Prostate gland (tissue), 2 donors: ENCODE measurements at regions not wholly inside any gene's neighbourhood (a gene's known extent, or its start where the extent isn't known, plus 50 kb on each side); places are given as distances from the start of the nearest gene placed in this dataset.

Source experiments
- POLR2A ChIP-seq: fragments of 450-650 bp; IDR thresholded peaks from one replicate; pipeline ENCODE4 v1.6.1; 2016; ENCODE audit warnings: antibody characterized with exemption, mild to moderate bottlenecking
- POLR2AphosphoS5 ChIP-seq: sonication (generic); formaldehyde crosslinking; IDR thresholded peaks from one replicate; pipeline ENCODE4 v1.6.1; 2017; ENCODE audit warnings: antibody characterized with exemption
- TF ChIP-seq, protein P1 (sequence below), 4 experiments: fragments of 200-600 bp in 2 of 4; fragments of 450-650 bp in 2 of 4; sonication (generic) in 2 of 4; IDR thresholded peaks; 1 replicate in 3 of 4; 2 replicates in 1 of 4; pipeline ENCODE4 v1.5.1; 2016 to 2019; ENCODE audit warnings: antibody characterized with exemption in 4 of 4, mild to moderate bottlenecking in 2 of 4, moderate library complexity in 2 of 4

DNA sequence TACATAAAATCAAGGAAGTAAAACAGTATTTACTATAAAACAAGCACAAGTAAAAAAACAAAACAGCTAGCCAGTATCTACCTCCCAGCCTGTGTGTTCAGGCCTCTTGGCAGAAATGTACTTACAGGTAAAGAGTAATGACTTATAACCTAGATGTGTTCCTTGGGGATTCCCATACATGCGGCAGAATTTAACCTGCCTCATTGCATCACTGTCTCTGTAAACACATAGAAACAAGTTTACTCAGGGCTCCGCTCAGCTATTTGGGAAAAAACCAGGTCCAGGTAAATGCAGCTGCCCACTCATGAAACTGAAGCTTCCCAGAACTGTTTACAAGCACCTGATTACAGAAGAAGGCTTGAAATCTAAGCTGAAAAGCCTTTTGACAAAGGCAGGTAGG, 50.7 kb upstream of the SERP2 start:
- TF ChIP-seq, protein P1, sequence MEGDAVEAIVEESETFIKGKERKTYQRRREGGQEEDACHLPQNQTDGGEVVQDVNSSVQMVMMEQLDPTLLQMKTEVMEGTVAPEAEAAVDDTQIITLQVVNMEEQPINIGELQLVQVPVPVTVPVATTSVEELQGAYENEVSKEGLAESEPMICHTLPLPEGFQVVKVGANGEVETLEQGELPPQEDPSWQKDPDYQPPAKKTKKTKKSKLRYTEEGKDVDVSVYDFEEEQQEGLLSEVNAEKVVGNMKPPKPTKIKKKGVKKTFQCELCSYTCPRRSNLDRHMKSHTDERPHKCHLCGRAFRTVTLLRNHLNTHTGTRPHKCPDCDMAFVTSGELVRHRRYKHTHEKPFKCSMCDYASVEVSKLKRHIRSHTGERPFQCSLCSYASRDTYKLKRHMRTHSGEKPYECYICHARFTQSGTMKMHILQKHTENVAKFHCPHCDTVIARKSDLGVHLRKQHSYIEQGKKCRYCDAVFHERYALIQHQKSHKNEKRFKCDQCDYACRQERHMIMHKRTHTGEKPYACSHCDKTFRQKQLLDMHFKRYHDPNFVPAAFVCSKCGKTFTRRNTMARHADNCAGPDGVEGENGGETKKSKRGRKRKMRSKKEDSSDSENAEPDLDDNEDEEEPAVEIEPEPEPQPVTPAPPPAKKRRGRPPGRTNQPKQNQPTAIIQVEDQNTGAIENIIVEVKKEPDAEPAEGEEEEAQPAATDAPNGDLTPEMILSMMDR (IDR thresholded peaks at IDR 0.05), result no peak
- TF ChIP-seq POLR2A (no peak), POLR2AphosphoS5 (peak; percentile 83)
